ENCODE measurements at regions not wholly inside any gene's neighbourhood (a gene's known extent, or its start where the extent isn't known, plus 50 kb on each side); places are given as distances from the start of the nearest gene placed in this dataset.

- TF ChIP-seq POLR2AphosphoS5 (IDR thresholded peaks at IDR 0.05; ENCODE audit: low read depth, low read length) (no peak), REST (IDR thresholded peaks at IDR 0.05; ENCODE audit: insufficient read depth in 1 of 2, low read depth in 2 of 2, low read length in 2 of 2) (no peak), SIN3A (IDR thresholded peaks at IDR 0.05; ENCODE audit: borderline replicate concordance, insufficient read depth, low read length) (no peak)
Observed at GRCh38 chr6:14656078-14656521, 538.5 kb downstream of the CD83 start.
